Breast epithelium (tissue), 3 donors: ENCODE measurements at regions not wholly inside any gene's neighbourhood (a gene's known extent, or its start where the extent isn't known, plus 50 kb on each side); places are given as distances from the start of the nearest gene placed in this dataset.

ENCODE experiments used
- POLR2AphosphoS5 ChIP-seq, 3 donors: sonication (generic); formaldehyde crosslinking; IDR thresholded peaks; one replicate each; pipeline ENCODE4 v1.6.1; 2017; ENCODE audit warnings: antibody characterized with exemption in 3 of 3
- TF ChIP-seq, protein P1 (sequence below), 3 donors: fragments of 450-650 bp; IDR thresholded peaks; one replicate each; pipeline ENCODE4 v1.5.1; 2016 to 2017; ENCODE audit warnings: antibody characterized with exemption in 3 of 3, mild to moderate bottlenecking in 3 of 3, moderate library complexity in 3 of 3

DNA sequence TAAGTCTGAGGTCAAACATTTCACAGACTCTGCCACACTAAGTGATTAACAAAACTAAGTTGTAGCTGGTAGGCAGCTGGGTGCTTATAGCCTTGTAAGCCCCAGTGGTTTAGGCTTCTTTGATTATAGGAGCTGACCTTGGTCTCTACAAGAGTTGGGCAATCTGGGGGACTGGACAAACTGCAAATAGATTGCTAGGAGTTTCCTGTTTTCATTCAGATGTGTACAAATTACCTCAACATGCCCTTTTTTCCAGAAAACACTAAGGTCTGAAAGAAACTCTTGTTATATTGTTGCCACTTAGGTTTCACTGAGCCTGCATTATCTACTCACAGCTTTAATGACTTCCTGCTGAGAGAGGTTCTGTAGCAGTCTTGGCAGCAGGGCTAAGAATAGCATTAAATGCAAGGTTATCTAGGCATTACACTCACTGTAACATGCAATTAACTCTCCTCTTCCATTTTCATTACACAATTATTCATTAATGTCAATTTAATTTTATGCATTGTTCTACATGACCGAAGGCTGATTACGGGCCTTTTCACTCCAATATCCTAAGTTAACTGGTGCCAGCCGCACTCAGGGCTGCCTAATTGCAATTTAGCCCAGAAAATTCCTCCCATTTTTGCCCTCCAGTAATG lies 314.0 kb downstream of the LMO4 start:
- no peak for TF ChIP-seq POLR2AphosphoS5 (IDR thresholded peaks at IDR 0.05)
- TF ChIP-seq, protein P1, sequence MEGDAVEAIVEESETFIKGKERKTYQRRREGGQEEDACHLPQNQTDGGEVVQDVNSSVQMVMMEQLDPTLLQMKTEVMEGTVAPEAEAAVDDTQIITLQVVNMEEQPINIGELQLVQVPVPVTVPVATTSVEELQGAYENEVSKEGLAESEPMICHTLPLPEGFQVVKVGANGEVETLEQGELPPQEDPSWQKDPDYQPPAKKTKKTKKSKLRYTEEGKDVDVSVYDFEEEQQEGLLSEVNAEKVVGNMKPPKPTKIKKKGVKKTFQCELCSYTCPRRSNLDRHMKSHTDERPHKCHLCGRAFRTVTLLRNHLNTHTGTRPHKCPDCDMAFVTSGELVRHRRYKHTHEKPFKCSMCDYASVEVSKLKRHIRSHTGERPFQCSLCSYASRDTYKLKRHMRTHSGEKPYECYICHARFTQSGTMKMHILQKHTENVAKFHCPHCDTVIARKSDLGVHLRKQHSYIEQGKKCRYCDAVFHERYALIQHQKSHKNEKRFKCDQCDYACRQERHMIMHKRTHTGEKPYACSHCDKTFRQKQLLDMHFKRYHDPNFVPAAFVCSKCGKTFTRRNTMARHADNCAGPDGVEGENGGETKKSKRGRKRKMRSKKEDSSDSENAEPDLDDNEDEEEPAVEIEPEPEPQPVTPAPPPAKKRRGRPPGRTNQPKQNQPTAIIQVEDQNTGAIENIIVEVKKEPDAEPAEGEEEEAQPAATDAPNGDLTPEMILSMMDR (IDR thresholded peaks at IDR 0.05): no peak
